LNCAP (cell line): ENCODE measurements at regions not wholly inside any gene's neighbourhood (a gene's known extent, or its start where the extent isn't known, plus 50 kb on each side); places are given as distances from the start of the nearest gene placed in this dataset.

Source experiments
- TF ChIP-seq, protein P1 (sequence below): fragments of 450-650 bp; IDR thresholded peaks from 2 replicates; pipeline ENCODE4 v1.5.1; 2017; ENCODE audit warnings: mild to moderate bottlenecking

DNA sequence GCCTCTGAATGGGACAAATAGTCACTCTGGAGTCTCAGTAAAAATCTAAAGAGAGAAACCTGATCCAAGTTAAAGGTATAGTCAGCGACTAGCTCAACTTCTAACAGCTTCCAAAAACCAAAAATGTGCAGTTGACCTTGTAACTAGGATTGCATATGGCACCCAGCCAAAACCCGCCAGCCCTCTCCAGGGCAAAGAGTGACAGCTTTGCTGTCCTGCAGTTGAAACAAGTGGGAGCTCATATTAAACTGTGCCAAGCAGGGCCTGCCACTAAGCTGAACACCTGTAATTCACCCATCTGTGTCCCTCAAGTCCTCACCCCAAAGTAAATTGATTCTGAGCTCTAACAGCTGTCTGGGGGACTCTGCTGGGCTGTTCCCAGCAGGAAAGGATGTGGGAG, 695.3 kb downstream of the MAFB start:
- TF ChIP-seq, protein P1, sequence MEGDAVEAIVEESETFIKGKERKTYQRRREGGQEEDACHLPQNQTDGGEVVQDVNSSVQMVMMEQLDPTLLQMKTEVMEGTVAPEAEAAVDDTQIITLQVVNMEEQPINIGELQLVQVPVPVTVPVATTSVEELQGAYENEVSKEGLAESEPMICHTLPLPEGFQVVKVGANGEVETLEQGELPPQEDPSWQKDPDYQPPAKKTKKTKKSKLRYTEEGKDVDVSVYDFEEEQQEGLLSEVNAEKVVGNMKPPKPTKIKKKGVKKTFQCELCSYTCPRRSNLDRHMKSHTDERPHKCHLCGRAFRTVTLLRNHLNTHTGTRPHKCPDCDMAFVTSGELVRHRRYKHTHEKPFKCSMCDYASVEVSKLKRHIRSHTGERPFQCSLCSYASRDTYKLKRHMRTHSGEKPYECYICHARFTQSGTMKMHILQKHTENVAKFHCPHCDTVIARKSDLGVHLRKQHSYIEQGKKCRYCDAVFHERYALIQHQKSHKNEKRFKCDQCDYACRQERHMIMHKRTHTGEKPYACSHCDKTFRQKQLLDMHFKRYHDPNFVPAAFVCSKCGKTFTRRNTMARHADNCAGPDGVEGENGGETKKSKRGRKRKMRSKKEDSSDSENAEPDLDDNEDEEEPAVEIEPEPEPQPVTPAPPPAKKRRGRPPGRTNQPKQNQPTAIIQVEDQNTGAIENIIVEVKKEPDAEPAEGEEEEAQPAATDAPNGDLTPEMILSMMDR: no peak

DNA sequence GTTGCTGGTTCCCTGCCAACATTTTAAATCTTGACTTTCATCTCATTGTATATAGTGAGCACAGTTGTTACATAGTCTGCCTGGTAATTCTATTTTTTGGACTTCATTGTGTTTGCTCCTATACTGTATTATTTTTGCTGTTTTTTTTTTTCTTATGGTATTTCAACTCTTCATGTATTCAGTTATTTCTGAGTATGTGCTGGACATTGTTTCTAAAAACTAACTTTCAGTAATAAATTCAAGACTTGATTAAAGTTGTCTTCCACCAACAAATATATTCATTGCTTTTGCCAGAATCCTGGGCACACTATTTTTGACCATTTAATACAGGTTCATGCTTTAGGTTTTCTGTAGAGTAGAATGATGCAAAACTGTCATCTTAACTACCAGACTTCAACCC, 698.3 kb downstream of the MAFB start:
- TF ChIP-seq, protein P1: no peak

DNA sequence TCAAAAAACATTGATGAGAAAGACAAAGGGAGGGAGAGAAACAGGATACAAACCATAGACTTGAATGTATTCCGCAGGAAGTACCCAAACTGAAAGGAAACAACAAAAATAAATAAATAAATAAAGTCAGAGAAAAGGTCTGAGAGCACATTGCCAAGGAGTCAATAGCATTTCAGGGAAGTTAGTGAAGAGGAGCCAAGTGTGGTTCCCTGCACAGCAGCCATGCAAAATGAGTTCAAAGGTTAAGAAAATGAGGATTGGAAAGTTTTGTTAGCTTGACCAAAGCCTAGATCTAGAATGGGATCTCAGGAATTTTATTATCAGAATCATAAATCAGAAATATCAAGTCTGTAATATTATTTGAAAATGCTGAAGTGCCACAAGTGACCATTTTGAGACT, 700.0 kb downstream of the MAFB start:
- TF ChIP-seq, protein P1: no peak

DNA sequence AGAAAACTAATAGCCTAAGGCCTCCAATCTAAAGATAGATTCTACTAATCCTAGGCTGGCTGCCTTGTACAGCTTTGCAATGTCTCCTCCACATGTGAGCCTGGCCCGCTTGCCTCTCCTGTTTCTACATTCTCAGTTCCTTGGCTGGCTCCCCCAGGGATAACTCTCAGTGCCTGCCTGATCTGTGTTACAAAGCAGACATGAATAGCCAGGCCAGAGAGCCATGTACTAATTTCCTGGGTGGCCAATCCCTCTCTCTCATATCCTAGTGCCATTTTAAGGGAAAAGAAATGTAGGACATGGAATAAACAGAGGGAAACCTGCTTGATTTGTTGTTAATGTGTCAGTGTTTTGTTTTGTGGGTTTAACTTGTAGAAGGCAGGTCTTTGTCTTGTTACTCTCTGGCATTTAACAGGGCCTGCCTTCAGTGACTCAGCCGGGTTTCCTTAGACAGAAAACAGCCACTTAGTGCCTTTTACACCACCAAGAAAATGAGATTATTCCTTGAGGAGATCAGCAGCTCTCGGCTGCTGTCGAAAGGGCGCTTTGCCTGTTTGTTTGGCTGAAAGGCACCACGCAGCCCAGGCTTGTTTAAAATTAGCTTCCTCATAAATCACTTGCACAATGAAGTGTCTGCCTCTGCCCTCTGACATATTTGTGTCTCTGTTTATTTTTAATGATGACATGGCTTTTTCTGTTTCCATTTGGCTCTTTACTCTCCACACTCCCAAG, 702.7 kb downstream of the MAFB start:
- TF ChIP-seq, protein P1: no peak

DNA sequence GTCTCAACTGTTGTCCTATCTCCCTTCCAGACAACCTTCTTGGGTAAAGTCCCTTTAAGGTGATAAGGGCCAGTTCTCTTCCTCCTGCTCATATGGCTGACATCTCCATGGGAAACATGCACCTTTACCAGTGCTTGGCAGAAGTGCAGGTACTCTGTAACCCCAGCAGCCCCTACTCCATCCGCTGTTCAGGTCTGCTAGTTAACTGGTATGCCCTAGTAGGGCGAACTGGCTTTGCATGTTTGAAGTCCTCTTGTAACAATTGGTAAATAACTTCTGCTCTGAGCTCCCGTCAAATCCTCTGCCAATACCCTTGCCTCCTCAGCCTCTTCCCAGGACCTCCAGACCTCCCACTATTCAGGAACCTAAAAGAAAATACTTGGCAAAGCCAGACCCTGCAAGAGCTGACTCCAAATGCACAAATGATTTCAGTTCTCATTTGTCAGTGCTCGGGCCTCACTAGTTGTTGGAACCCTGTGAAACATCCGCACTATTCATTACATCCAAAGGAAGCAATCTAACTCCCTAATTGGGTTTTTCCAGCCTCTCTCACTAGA, 703.7 kb downstream of the MAFB start:
- TF ChIP-seq, protein P1: no peak

DNA sequence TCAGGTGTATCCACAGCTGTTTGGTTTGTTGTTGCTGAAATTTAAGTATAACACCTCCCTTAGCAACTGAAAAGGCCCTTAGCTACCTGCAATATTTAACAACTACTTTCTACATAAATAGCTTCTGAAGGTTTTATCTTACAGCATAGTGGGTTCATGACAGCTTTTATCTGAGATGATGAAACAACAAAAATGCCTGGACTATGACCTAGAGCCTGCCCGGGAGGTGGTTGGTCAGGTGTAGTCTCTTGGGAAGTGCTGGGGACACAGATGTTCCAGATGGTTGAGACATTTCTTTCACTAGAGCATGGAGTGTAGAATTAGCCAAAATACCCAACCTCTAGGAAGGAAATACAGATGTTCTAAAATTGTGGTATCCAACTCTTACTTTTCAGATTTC, 705.4 kb downstream of the MAFB start:
- TF ChIP-seq, protein P1: no peak

DNA sequence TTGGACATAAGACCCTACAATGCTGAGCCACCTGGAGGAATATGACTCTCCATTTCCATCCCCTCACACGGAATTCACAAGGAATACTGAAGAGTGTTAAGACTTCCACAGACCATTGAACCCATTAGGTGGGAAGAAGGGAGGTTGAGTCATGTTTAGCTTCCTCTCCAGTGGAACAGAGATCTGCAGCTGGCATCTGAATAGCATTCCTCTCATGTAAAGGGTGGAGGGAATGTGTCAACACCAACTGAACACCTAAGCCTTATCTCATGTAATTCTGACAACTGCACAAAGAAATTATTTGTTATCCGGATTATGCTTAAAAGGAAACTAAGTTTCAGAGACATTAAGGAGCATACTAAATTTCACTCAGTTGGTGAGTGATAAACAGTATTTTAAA, 705.9 kb downstream of the MAFB start:
- TF ChIP-seq, protein P1: no peak
